Endothelial cell of umbilical vein (primary cell): ENCODE measurements at regions not wholly inside any gene's neighbourhood (a gene's known extent, or its start where the extent isn't known, plus 50 kb on each side); places are given as distances from the start of the nearest gene placed in this dataset.
"Not testable (repeated sequence)": the region's sequence is repeated elsewhere in the genome, so short reads cannot be mapped to it uniquely, and the experiment has no call there.

Source experiments
- BruUV-seq: library from RNA; stranded (reverse); fragments of 400-500 nt; replicated peaks from 2 replicates; lab custom pipeline; 2021; lab: Mats Ljungman, UMichigan
- CTCF ChIA-PET: fragments of 300-600, 350-600 bp; sonication (Branson Sonifier 250); formaldehyde crosslinking; loops from one replicate; lab custom pipeline; 2021; ENCODE audit warnings: antibody characterized with exemption, inconsistent platforms; lab: Charles Lee
- POLR2A ChIA-PET: fragments of 300-600, 350-600 bp; sonication (Branson Sonifier 250); formaldehyde crosslinking; loops from one replicate; lab custom pipeline; 2021; ENCODE audit warnings: antibody characterized with exemption, inconsistent platforms; lab: Charles Lee
- DNase-seq: peaks from one replicate; pipeline ENCODE4 v3.0.0-alpha.2; 2011; ENCODE audit warnings: low read depth, low spot score
- FAIRE-seq: peaks from 2 replicates; lab custom pipeline; 2011; peaks lifted over from hg19 to GRCh38; lab: Jason Lieb, UNC
- H2AFZ ChIP-seq: 2 replicates; pipeline ENCODE4 v1.6.0; 2012; ENCODE audit warnings: low read depth, low read length, control low read depth, inconsistent platforms
- H3K27ac ChIP-seq: 2 replicates; pipeline ENCODE4 v1.5.1; 2011; ENCODE audit warnings: low read depth, mild to moderate bottlenecking, control low read depth, low read length, moderate library complexity; ENCODE audit not compliant: insufficient read depth
- H3K27me3 ChIP-seq, 2 experiments: 2 replicates each; pipeline versions ENCODE4 v1.6.0 to v1.6.1; 2011; ENCODE audit warnings: low read length in 2 of 2, mixed read lengths in 1 of 2; ENCODE audit not compliant: control insufficient read depth in 2 of 2, insufficient read depth in 2 of 2
- H3K36me3 ChIP-seq, 2 experiments: 2 replicates in 1 of 2; 3 replicates in 1 of 2; pipeline ENCODE4 v1.5.1; 2011; ENCODE audit warnings: low read length in 2 of 2, mild to moderate bottlenecking in 1 of 2, moderate library complexity in 1 of 2; ENCODE audit not compliant: control insufficient read depth in 2 of 2, insufficient read depth in 2 of 2; ENCODE audit errors: extremely low read depth in 1 of 2
- H3K4me1 ChIP-seq: 3 replicates; pipeline ENCODE4 v1.5.1; 2011; ENCODE audit warnings: mild to moderate bottlenecking, low read length; ENCODE audit not compliant: control insufficient read depth, insufficient read depth; ENCODE audit errors: extremely low read depth
- H3K4me2 ChIP-seq: 2 replicates; pipeline ENCODE4 v1.6.1; 2011; ENCODE audit warnings: low read length, control low read depth, mixed read lengths; ENCODE audit not compliant: insufficient read depth
- H3K4me3 ChIP-seq, 3 experiments: fragments of 200-600 bp in 1 of 3; sonication (generic), shearing (Covaris generic) in 1 of 3; replicated peaks in 1 of 3; 2 replicates each; pipeline ENCODE4 v1.5.1; 2011 to 2016; ENCODE audit warnings: control low read depth in 3 of 3, low read length in 3 of 3, mild to moderate bottlenecking in 2 of 3, inconsistent platforms in 1 of 3, low read depth in 1 of 3, moderate library complexity in 1 of 3; ENCODE audit not compliant: insufficient read depth in 1 of 3
- H3K79me2 ChIP-seq: 2 replicates; pipeline ENCODE4 v1.6.0; 2012; ENCODE audit warnings: low read length, inconsistent platforms; ENCODE audit not compliant: control insufficient read depth, insufficient read depth
- H3K9ac ChIP-seq: replicated peaks from 2 replicates; pipeline ENCODE3; 2011; ENCODE audit warnings: low read length, control low read depth; ENCODE audit not compliant: insufficient read depth; ENCODE audit errors: extremely low read depth
- H3K9me1 ChIP-seq: replicated peaks from 3 replicates; pipeline ENCODE4 v1.6.0; 2011; ENCODE audit warnings: mild to moderate bottlenecking, low read length; ENCODE audit not compliant: control insufficient read depth, insufficient read depth; ENCODE audit errors: extremely low read depth
- H3K9me3 ChIP-seq: replicated peaks from 2 replicates; pipeline ENCODE4 v1.5.1; 2012; ENCODE audit warnings: low read length, inconsistent platforms; ENCODE audit not compliant: control insufficient read depth, insufficient read depth
- H4K20me1 ChIP-seq: replicated peaks from 2 replicates; pipeline ENCODE3; 2011; ENCODE audit warnings: mild to moderate bottlenecking, low read length; ENCODE audit not compliant: control insufficient read depth, insufficient read depth; ENCODE audit errors: extremely low read depth
- EZH2 ChIP-seq: IDR thresholded peaks from 2 replicates; pipeline ENCODE4 v1.6.1; 2012; ENCODE audit warnings: borderline replicate concordance, low read depth, mild to moderate bottlenecking, moderate library complexity, low read length, inconsistent platforms; ENCODE audit not compliant: severe bottlenecking
- FOS ChIP-seq: IDR thresholded peaks from 2 replicates; pipeline ENCODE4 v1.6.1; 2011; ENCODE audit warnings: mild to moderate bottlenecking, low read length, moderate library complexity, borderline replicate concordance; ENCODE audit not compliant: insufficient read depth
- GATA2 ChIP-seq: IDR thresholded peaks from 2 replicates; pipeline ENCODE4 v1.7.0; 2011; ENCODE audit warnings: low read depth, mild to moderate bottlenecking, moderate library complexity, mixed read lengths, low read length; ENCODE audit not compliant: insufficient read length, insufficient read depth
- JUN ChIP-seq: IDR thresholded peaks from 2 replicates; pipeline ENCODE4 v1.6.1; 2011; ENCODE audit warnings: borderline replicate concordance, low read depth; ENCODE audit not compliant: insufficient read length, insufficient read depth
- MYC ChIP-seq: IDR thresholded peaks from one replicate; pipeline ENCODE4 v1.6.1; 2011; ENCODE audit warnings: mild to moderate bottlenecking, low read depth, low read length
- POLR2A ChIP-seq: IDR thresholded peaks from 2 replicates; pipeline ENCODE4 v1.6.1; 2012; ENCODE audit warnings: low read depth, mild to moderate bottlenecking, control low read depth, low read length
- POLR2AphosphoS5 ChIP-seq: IDR thresholded peaks from 2 replicates; pipeline ENCODE4 v1.6.1; 2012; ENCODE audit warnings: low read depth, mild to moderate bottlenecking, control low read depth, low read length, moderate library complexity; ENCODE audit not compliant: insufficient read depth
- dilution Hi-C: fragments of 300-500 bp; cut with MboI; formaldehyde crosslinking; loops from one replicate; pipeline ENCODE4 v1.15.0; 2019; ENCODE audit warnings: low sequenced_read_pairs; ENCODE audit not compliant: extremely low pct_ligation_motif_present
- intact Hi-C: fragments of 100-400 bp; cut with micrococcal nuclease; formaldehyde crosslinking; loops from one replicate; pipeline ENCODE4 v1.10.0; 2022
- TF ChIP-seq, protein P1 (sequence below), 2 donors: IDR thresholded peaks; 1 replicate in 1 of 2; 2 replicates in 1 of 2; pipeline ENCODE4 v1.5.1; 2011; ENCODE audit warnings: low read length in 2 of 2, mild to moderate bottlenecking in 2 of 2, moderate library complexity in 2 of 2, control low read depth in 1 of 2, inconsistent platforms in 1 of 2, low read depth in 1 of 2; ENCODE audit not compliant: insufficient read depth in 1 of 2; ENCODE audit errors: extremely low read depth in 1 of 2
- TF ChIP-seq, protein P2 (sequence below): IDR thresholded peaks from 2 replicates; pipeline ENCODE4 v1.6.1; 2011; ENCODE audit not compliant: insufficient read depth, insufficient read length

DNA sequence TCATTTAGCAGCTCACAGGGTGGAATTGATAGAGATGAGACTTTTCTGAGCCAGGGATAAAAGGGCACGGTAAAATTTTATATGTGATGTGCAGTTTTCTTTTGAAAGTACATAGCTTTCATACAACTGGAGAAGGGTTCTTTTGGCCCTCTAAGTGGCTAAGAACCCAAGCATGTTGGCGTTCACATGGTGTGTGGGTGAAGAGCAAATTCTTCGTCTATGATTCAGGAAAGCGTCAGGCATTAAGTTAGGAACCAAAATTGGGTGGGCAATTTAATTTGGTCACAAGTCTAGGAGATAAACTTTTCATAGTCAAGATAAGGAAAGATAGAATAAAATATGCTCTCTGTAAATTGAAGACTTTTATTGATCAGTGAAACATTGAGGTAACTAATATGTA lies 153.9 kb downstream of the UTRN start:
- H3K79me2 ChIP-seq: peaks cover 5% of the 10 kb centered on the region
- FAIRE-seq (no peak), DNase-seq (no peak)
- H3K27ac ChIP-seq: no peak overlapping the region
- no peak for TF ChIP-seq MYC
- H3K9me1 ChIP-seq: no peaks in the 10 kb centered on the region
- no peak overlapping the region for H2AFZ ChIP-seq
- no peak overlapping the region for H3K4me2 ChIP-seq
- no TSS peak for BruUV-seq
- H3K9ac ChIP-seq: no peak overlapping the region
- no peaks in the 10 kb centered on the region for H4K20me1 ChIP-seq
- dilution Hi-C loops (no loop called here), intact Hi-C loops (no loop called here)
- ChIA-PET CTCF (no interaction called here), POLR2A (no interaction called here)
- peaks cover 3% of the 10 kb centered on the region for H3K9me3 ChIP-seq
- no peaks in the 10 kb centered on the region for H3K27me3 ChIP-seq
- H3K36me3 ChIP-seq: peaks cover 24 to 35% of the 10 kb centered on the region in 2 experiments
- no peak overlapping the region for H3K4me3 ChIP-seq
- peaks cover 14% of the 10 kb centered on the region for H3K4me1 ChIP-seq

DNA sequence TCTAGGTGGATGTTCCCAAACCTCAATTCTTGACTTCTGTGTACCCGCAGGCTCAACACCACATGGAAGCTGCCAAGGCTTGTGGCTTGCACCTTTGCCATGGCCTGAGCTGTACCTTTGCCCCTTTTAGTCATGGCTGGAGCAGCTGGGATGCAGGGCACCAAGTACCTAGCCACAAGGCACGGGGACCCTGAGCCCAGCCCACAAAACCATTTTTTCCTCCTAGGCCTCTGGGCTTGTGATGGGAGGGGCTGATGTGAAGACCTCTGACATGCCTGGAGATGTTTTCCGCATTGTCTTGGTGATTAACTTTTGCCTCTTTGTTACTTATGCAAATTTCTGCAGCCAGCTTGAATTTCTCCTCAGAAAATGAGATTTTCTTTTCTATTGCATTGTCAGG lies 156.7 kb downstream of the UTRN start:
- H2AFZ ChIP-seq, H3K27me3 ChIP-seq, BruUV-seq, CTCF ChIA-PET, H3K79me2 ChIP-seq, POLR2A ChIA-PET, dilution Hi-C loops, H3K4me1 ChIP-seq, H3K9me1 ChIP-seq, FAIRE-seq, H3K4me2 ChIP-seq, H3K9ac ChIP-seq, DNase-seq, H3K4me3 ChIP-seq, H3K9me3 ChIP-seq, intact Hi-C loops, H4K20me1 ChIP-seq, H3K27ac ChIP-seq: not testable (repeated sequence)
- peaks cover 22 to 30% of the 10 kb centered on the region in 2 experiments for H3K36me3 ChIP-seq

DNA sequence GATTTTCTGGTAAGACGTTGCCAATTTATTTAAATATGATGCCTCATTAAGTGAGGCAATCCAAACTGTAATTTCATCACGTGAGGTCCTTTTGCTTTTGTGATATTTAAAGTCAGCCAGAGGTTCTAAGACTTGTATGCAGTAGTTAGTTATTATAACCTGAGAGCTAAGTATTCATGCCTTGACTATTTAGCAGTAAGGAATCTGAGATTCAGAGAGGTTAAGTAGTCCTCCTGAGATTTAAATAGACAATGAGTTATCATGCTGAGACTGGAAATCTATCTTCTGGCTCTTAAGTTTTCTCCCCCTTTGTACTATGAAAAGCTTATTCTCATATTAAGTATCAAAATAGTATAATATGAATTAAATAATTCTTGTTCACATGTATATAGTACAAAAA lies 158.0 kb downstream of the UTRN start:
- Histone ChIP-seq H3K79me2 (no peaks in the 10 kb centered on the region), H3K4me1 (peaks cover 10% of the 10 kb centered on the region), H3K9me1 (no peaks in the 10 kb centered on the region), H4K20me1 (no peaks in the 10 kb centered on the region), H2AFZ (no peak overlapping the region), H3K9me3 (peaks cover 3% of the 10 kb centered on the region), H3K9ac (no peak overlapping the region), H3K27ac (no peak overlapping the region), H3K4me2 (no peak overlapping the region), H3K27me3 (no peaks in the 10 kb centered on the region), H3K36me3 (peaks cover 18 to 22% of the 10 kb centered on the region in 2 experiments), H3K4me3 (no peak overlapping the region)
- dilution Hi-C loops (no loop called here), intact Hi-C loops (no loop called here)
- CTCF ChIA-PET: no interaction called here
- DNase-seq: no peak
- POLR2A ChIA-PET: no interaction called here
- no peak for TF ChIP-seq JUN
- TF ChIP-seq, protein P1, sequence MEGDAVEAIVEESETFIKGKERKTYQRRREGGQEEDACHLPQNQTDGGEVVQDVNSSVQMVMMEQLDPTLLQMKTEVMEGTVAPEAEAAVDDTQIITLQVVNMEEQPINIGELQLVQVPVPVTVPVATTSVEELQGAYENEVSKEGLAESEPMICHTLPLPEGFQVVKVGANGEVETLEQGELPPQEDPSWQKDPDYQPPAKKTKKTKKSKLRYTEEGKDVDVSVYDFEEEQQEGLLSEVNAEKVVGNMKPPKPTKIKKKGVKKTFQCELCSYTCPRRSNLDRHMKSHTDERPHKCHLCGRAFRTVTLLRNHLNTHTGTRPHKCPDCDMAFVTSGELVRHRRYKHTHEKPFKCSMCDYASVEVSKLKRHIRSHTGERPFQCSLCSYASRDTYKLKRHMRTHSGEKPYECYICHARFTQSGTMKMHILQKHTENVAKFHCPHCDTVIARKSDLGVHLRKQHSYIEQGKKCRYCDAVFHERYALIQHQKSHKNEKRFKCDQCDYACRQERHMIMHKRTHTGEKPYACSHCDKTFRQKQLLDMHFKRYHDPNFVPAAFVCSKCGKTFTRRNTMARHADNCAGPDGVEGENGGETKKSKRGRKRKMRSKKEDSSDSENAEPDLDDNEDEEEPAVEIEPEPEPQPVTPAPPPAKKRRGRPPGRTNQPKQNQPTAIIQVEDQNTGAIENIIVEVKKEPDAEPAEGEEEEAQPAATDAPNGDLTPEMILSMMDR (IDR thresholded peaks at IDR 0.05; ENCODE audit: extremely low read depth in 1 of 2, insufficient read depth in 1 of 2, low read depth in 1 of 2, low read length in 2 of 2): no peak
- TF ChIP-seq POLR2AphosphoS5: no peak
- TF ChIP-seq POLR2A: no peak
- no peak for TF ChIP-seq EZH2
- TF ChIP-seq GATA2: no peak
- TF ChIP-seq, protein P2, sequence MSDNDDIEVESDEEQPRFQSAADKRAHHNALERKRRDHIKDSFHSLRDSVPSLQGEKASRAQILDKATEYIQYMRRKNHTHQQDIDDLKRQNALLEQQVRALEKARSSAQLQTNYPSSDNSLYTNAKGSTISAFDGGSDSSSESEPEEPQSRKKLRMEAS: no peak
- no peak for TF ChIP-seq FOS
- no peak for TF ChIP-seq MYC
- FAIRE-seq: no peak
- no TSS peak for BruUV-seq
